Body of pancreas (tissue), 4 donors: ENCODE measurements at regions not wholly inside any gene's neighbourhood (a gene's known extent, or its start where the extent isn't known, plus 50 kb on each side); places are given as distances from the start of the nearest gene placed in this dataset.

ENCODE experiments used
- CTCF ChIP-seq, 7 experiments: fragments of 450-650 bp in 4 of 7; fragments of 200-600 bp in 3 of 7; sonication (generic) in 3 of 7; IDR thresholded peaks; one replicate each; pipeline ENCODE4 v1.5.1; 2016 to 2019; ENCODE audit warnings: antibody characterized with exemption in 7 of 7
- POLR2A ChIP-seq, 3 donors: fragments of 450-650 bp; IDR thresholded peaks; one replicate each; pipeline ENCODE4 v1.6.1; 2016; ENCODE audit warnings: antibody characterized with exemption in 3 of 3, mild to moderate bottlenecking in 2 of 3

GRCh38 chr14:44436458-44436857, 70.6 kb downstream of the FSCB start:
- no peak for TF ChIP-seq POLR2A (IDR thresholded peaks at IDR 0.05)
- no peak for TF ChIP-seq CTCF (IDR thresholded peaks at IDR 0.05)
